ENCODE measurements at regions not wholly inside any gene's neighbourhood (a gene's known extent, or its start where the extent isn't known, plus 50 kb on each side); places are given as distances from the start of the nearest gene placed in this dataset.
"Not testable (repeated sequence)": the region's sequence is repeated elsewhere in the genome, so short reads cannot be mapped to it uniquely, and the experiment has no call there.

DNA sequence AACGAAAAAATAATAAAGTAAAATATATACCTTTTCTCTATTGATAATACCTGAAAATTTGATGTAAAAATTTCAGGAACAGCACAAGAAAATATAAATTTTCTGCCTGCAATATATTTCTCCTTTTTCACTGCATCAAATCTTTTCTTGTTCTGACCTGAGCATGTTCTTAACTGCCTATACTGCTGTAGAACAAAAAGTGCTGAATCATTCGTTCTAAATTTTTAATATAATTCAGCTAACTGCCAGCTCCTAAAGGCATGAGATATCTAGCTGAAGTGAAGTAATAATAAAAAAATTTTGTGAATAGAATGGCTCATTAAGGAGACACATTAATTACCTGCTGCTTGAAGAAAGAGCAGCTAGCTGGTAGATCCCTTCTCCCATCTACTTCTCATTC lies 188.6 kb upstream of the FKBP1C start:
- no peak overlapping the region for H3K27ac ChIP-seq (ENCODE audit: low read length)
- no peaks in the 10 kb centered on the region for H3K9me3 ChIP-seq (ENCODE audit: insufficient read depth, low read depth, low read length)
- H3K4me1 ChIP-seq (ENCODE audit: insufficient read depth, low read length): no peaks in the 10 kb centered on the region
- H3K27me3 ChIP-seq (ENCODE audit: insufficient read depth, low read length): no peaks in the 10 kb centered on the region
- no peaks in the 10 kb centered on the region for H3K36me3 ChIP-seq (ENCODE audit: insufficient read depth, low read depth, low read length)
- H3K4me3 ChIP-seq (ENCODE audit: low read length): no peak overlapping the region
- no peak overlapping the region for H3K9ac ChIP-seq (ENCODE audit: low read depth, low read length)

DNA sequence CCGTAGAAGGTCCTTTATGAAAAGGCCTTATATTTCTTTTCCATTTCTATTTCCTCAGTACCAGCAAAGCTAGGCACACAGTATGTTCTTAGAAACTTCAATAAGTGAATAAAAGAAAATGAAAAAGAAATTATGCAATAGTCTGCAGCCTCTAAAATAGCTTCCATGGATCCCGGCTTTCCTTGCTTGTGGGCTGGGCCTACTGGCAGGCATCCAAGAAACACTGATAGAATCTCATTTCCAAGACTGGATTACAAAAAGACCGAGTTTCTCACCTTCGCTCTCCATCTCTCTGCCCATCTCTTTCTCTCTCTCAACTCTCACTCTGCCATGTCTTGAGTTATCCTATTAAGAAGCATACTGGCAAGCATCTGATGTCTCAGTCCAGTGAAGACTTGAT lies 187.5 kb upstream of the FKBP1C start:
- Histone ChIP-seq H3K9me3 (ENCODE audit: insufficient read depth, low read depth, low read length) (no peaks in the 10 kb centered on the region), H3K4me1 (ENCODE audit: insufficient read depth, low read length) (no peaks in the 10 kb centered on the region), H3K27ac (ENCODE audit: low read length) (no peak overlapping the region), H3K27me3 (ENCODE audit: insufficient read depth, low read length) (no peaks in the 10 kb centered on the region), H3K36me3 (ENCODE audit: insufficient read depth, low read depth, low read length) (no peaks in the 10 kb centered on the region), H3K4me3 (ENCODE audit: low read length) (no peak overlapping the region), H3K9ac (ENCODE audit: low read depth, low read length) (no peak overlapping the region)

DNA sequence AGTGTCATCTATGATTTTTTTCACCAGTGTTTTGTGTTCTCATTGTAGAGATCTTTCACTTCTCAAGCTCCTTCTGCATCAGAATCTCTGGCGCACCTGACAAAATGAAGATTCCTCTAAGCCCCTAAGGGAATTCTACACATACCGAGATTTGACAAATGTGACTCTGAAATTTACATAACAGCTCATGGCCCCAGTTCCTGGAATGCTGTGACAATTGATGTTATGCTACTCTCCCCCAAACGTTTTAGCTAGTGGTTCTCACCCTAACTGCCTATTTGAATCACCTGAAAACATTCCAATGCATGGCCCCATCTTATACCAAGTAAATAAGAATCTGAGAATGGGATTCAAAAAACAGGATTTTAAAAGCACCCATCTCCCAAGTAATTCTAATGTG lies 162.1 kb upstream of the FKBP1C start:
- H3K27me3 ChIP-seq (ENCODE audit: insufficient read depth, low read length): no peaks in the 10 kb centered on the region
- no peak overlapping the region for H3K27ac ChIP-seq (ENCODE audit: low read length)
- no peaks in the 10 kb centered on the region for H3K4me1 ChIP-seq (ENCODE audit: insufficient read depth, low read length)
- H3K36me3 ChIP-seq (ENCODE audit: insufficient read depth, low read depth, low read length): no peaks in the 10 kb centered on the region
- no peaks in the 10 kb centered on the region for H3K9me3 ChIP-seq (ENCODE audit: insufficient read depth, low read depth, low read length)
- no peak overlapping the region for H3K4me3 ChIP-seq (ENCODE audit: low read length)
- no peak overlapping the region for H3K9ac ChIP-seq (ENCODE audit: low read depth, low read length)

DNA sequence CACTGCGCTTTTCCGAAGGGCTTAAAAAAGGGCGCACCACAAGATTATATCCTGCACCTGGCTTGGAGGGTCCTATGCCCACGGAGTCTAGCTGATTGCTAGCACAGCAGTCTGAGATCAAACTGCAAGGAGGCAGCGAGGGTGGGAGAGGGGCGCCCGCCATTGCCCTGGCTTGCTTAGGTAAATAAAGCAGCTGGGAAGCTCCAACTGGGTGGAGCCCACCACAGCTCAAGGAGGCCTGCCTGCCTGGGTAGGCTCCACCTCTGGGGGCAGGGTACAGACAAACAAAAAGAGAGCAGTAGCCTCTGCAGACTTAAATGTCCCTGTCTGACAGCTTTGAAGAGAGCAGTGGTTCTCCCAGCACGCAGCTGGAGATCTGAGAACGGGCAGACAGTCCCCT lies 158.1 kb upstream of the FKBP1C start:
- H3K9ac ChIP-seq (ENCODE audit: low read depth, low read length); H3K9me3 ChIP-seq (ENCODE audit: insufficient read depth, low read depth, low read length); H3K4me3 ChIP-seq (ENCODE audit: low read length); H3K4me1 ChIP-seq (ENCODE audit: insufficient read depth, low read length); H3K36me3 ChIP-seq (ENCODE audit: insufficient read depth, low read depth, low read length); H3K27me3 ChIP-seq (ENCODE audit: insufficient read depth, low read length); H3K27ac ChIP-seq (ENCODE audit: low read length): not testable (repeated sequence)

DNA sequence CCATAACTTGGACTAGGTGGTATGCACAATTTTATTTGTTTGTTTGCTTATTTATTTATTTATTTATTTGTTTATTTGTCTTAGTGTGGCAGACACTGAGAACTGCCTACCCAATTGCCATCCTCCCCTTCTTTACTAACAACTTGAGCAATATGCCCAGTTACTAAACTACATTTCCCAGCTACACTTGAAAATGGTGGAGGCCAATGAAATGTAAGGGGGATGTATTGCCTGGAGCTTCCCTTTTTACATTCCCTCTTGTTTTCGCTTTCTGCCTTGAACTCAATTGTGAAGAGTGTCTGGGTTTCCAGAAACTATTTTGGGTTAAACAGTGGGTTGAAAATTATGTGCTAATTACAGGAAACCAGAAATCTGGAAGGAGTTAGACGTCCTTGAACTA lies 152.7 kb upstream of the FKBP1C start:
- no peak overlapping the region for H3K4me3 ChIP-seq (ENCODE audit: low read length)
- no peak overlapping the region for H3K9ac ChIP-seq (ENCODE audit: low read depth, low read length)
- H3K36me3 ChIP-seq (ENCODE audit: insufficient read depth, low read depth, low read length): no peaks in the 10 kb centered on the region
- H3K27me3 ChIP-seq (ENCODE audit: insufficient read depth, low read length): no peaks in the 10 kb centered on the region
- H3K27ac ChIP-seq (ENCODE audit: low read length): no peak overlapping the region
- H3K9me3 ChIP-seq (ENCODE audit: insufficient read depth, low read depth, low read length): peaks cover 13% of the 10 kb centered on the region; the same call in 1 of the 2 replicates
- H3K4me1 ChIP-seq (ENCODE audit: insufficient read depth, low read length): no peaks in the 10 kb centered on the region

DNA sequence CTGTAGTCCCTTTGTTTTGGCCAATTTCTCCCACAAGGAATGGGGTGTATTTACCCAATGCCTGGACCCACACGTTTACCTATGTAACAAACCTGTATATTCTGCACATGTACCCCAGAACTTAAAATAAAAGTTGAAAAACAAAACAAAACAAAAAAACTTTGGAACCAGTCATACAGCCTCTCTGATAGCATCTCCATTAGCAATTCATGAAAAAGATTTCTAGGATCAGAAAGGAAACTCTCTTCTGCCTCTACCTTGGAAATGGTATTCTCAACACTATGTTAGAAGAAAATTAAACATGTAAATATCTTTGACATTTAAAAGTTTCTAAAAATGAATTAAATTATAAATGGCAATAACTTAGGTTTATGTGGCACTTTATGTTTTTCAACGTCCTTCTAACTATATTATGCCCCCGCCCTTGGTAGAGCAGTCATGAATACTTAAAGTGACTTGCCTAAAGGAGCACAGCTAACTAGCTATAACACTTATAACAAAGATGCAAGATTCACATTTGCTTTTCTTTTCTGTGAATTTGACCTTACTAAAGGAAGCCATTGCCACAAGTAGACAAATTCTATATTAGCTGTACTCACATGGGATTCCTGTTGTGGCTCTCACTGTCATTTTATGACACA lies 147.5 kb upstream of the FKBP1C start:
- H3K4me3 ChIP-seq (ENCODE audit: low read length): no peak overlapping the region
- H3K27me3 ChIP-seq (ENCODE audit: insufficient read depth, low read length): no peaks in the 10 kb centered on the region
- no peaks in the 10 kb centered on the region for H3K36me3 ChIP-seq (ENCODE audit: insufficient read depth, low read depth, low read length)
- H3K4me1 ChIP-seq (ENCODE audit: insufficient read depth, low read length): no peaks in the 10 kb centered on the region
- no peak overlapping the region for H3K27ac ChIP-seq (ENCODE audit: low read length)
- no peak overlapping the region for H3K9ac ChIP-seq (ENCODE audit: low read depth, low read length)
- H3K9me3 ChIP-seq (ENCODE audit: insufficient read depth, low read depth, low read length): peaks cover 13% of the 10 kb centered on the region; the same call in 1 of the 2 replicates

DNA sequence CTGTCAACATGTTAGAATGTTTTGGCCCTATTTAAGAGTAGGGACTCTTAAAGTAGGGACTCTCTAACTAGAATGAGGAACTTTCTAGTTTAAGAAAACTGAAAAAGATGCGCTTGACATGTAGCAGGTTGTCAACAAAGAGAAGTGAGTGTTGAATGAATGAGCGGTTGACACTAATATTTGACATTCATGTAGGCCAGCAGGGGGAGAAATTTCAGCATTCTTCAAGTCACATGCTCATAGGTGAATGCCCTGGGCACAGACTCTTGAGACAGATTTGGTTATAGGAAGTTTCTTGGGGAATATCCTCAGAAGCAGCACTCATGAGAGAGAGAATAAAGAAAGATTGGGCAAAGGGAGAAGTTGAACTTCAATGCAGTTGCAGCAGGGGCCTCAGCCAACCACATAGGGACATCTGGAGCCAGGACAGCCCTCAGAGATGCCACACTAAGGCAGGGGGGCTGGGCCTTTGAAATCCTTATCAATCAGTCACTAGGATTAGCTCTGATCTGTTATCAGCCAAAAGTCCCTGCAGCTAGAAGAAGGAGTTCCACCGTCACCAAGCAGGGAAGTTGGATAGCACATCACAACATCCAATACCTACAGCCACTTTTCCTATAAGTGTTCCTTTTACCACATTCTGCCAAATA lies 145.1 kb upstream of the FKBP1C start:
- Histone ChIP-seq H3K4me1 (ENCODE audit: insufficient read depth, low read length) (no peaks in the 10 kb centered on the region), H3K27ac (ENCODE audit: low read length) (no peak overlapping the region), H3K27me3 (ENCODE audit: insufficient read depth, low read length) (no peaks in the 10 kb centered on the region), H3K9me3 (ENCODE audit: insufficient read depth, low read depth, low read length) (peaks cover 13% of the 10 kb centered on the region; the same call in 1 of the 2 replicates), H3K36me3 (ENCODE audit: insufficient read depth, low read depth, low read length) (no peaks in the 10 kb centered on the region), H3K9ac (ENCODE audit: low read depth, low read length) (no peak overlapping the region), H3K4me3 (ENCODE audit: low read length) (no peak overlapping the region)

DNA sequence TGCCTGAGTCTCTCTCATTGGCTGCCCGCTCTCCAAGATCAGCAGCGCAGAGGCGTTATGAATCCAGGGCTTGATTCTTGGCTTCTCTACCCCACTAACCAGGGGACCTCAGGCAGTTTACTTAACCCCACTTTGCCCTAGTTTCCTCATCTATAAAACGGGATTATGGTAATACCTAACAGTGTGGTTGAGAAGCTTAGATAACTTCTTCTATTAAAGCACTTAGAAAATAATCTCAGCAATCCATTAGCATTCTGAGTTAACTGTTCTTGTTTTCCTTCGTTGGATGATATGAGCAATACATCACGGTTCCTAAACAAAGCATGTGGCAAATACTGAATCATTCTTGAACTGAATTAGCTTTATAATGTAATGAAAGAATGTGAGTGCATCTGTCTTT lies 116.3 kb upstream of the FKBP1C start:
- H3K9ac ChIP-seq (ENCODE audit: low read depth, low read length): no peak overlapping the region
- H3K4me1 ChIP-seq (ENCODE audit: insufficient read depth, low read length): no peaks in the 10 kb centered on the region
- H3K27ac ChIP-seq (ENCODE audit: low read length): no peak overlapping the region
- H3K36me3 ChIP-seq (ENCODE audit: insufficient read depth, low read depth, low read length): no peaks in the 10 kb centered on the region
- no peaks in the 10 kb centered on the region for H3K27me3 ChIP-seq (ENCODE audit: insufficient read depth, low read length)
- H3K9me3 ChIP-seq (ENCODE audit: insufficient read depth, low read depth, low read length): no peaks in the 10 kb centered on the region
- H3K4me3 ChIP-seq (ENCODE audit: low read length): no peak overlapping the region

DNA sequence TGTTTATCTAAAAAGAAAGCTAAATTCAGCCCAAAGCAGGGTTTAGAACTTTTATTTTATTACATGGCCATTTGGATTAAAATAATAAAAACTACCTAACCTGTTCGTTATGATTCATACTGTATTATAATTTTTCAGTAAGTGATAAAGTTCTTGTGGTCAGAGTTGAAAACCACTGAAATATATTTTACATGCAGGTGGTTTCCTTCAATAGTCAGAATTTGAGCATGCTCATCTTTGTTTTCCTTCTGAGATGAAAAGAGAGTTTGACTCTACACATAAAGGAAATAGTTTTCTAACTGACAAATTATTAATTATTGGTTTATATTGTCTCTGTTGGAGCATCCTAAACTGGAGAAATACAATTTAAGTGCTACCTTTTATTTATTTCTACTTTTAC lies 114.0 kb upstream of the FKBP1C start:
- Histone ChIP-seq H3K4me1 (ENCODE audit: insufficient read depth, low read length) (no peaks in the 10 kb centered on the region), H3K9ac (ENCODE audit: low read depth, low read length) (no peak overlapping the region), H3K9me3 (ENCODE audit: insufficient read depth, low read depth, low read length) (no peaks in the 10 kb centered on the region), H3K27me3 (ENCODE audit: insufficient read depth, low read length) (no peaks in the 10 kb centered on the region), H3K36me3 (ENCODE audit: insufficient read depth, low read depth, low read length) (no peaks in the 10 kb centered on the region), H3K4me3 (ENCODE audit: low read length) (no peak overlapping the region), H3K27ac (ENCODE audit: low read length) (no peak overlapping the region)

DNA sequence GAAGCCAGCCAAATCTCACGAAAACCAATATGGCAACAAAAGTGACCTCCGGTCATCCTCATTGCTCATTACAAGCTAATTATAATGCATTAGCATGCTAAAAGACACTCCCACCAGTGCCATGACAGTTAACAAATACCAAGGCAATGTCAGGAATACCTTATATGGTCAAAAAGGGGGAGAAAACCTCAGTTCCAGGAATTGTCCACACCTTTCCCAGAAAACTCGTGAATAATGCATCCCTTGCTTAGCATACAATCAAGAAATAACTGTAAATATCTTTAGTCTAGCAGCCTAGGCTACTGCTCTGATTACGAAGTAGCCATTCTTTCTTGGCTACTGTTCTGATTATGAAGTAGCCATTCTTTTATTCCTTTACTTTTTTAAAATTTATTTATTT lies 112.5 kb upstream of the FKBP1C start:
- no peak overlapping the region for H3K27ac ChIP-seq (ENCODE audit: low read length)
- H3K27me3 ChIP-seq (ENCODE audit: insufficient read depth, low read length): no peaks in the 10 kb centered on the region
- H3K9ac ChIP-seq (ENCODE audit: low read depth, low read length): no peak overlapping the region
- no peaks in the 10 kb centered on the region for H3K9me3 ChIP-seq (ENCODE audit: insufficient read depth, low read depth, low read length)
- H3K4me1 ChIP-seq (ENCODE audit: insufficient read depth, low read length): no peaks in the 10 kb centered on the region
- H3K36me3 ChIP-seq (ENCODE audit: insufficient read depth, low read depth, low read length): no peaks in the 10 kb centered on the region
- H3K4me3 ChIP-seq (ENCODE audit: low read length): no peak overlapping the region

DNA sequence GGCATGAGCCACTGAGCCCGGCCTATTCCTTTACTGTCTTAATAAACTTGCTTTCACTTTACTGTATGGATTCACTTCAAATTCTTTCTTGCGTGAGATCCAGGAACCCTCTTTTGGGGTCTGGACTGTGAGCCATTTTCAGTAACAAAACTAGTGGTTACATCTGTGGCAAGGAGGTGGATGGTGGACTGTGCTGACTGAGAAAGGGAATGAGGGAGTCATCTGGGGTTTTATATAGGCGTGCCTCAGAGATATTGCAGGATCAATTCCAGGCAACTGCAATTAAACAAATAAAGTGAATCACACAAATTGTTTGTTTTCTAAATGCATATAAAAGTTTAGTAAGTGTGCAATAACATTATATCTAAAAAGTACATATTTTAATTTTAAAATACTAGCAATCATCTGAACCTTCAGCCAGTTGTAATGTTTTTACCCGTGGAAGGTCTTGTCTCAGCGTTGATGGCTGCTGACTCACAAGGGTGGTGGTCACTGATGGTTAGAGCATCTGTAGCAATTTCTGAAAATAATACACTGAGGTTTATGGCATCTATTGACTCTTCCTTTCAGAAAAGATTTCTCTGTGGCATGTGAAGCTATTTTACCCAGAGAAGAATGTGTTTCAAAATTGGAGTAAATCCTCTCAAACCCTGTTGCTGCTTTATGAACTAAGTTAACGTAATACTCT lies 111.4 kb upstream of the FKBP1C start:
- no peaks in the 10 kb centered on the region for H3K4me1 ChIP-seq (ENCODE audit: insufficient read depth, low read length)
- no peak overlapping the region for H3K27ac ChIP-seq (ENCODE audit: low read length)
- no peak overlapping the region for H3K9ac ChIP-seq (ENCODE audit: low read depth, low read length)
- no peaks in the 10 kb centered on the region for H3K36me3 ChIP-seq (ENCODE audit: insufficient read depth, low read depth, low read length)
- no peaks in the 10 kb centered on the region for H3K9me3 ChIP-seq (ENCODE audit: insufficient read depth, low read depth, low read length)
- no peak overlapping the region for H3K4me3 ChIP-seq (ENCODE audit: low read length)
- no peaks in the 10 kb centered on the region for H3K27me3 ChIP-seq (ENCODE audit: insufficient read depth, low read length)

DNA sequence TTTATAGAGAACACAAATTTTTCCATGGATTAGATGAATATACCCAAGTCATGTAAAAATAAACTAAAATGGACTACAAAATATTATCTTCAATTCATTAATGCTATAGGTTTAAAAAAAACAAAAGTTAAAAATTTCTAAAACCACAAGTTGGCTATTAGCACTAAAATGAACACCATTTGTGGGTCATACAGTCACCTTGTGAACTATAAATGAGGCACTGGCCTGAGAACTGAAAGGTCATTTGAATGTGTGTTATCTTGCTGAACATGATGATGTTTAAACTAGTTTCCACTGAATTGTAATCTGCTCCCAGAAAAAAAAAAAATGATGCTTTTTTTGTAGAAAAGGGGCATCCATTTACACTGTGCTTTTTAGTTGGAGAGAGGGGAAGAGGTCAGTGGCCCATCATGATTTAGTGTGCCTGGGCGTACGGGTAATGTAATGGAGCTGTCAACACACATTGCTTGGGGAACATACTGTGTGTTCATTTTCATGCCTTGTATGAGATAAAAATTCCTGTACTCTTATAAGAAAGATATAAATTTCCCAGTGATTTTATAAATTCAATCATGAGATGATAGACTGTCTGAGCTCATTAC lies 96.6 kb upstream of the FKBP1C start:
- H3K4me1 ChIP-seq (ENCODE audit: insufficient read depth, low read length): no peaks in the 10 kb centered on the region
- no peaks in the 10 kb centered on the region for H3K9me3 ChIP-seq (ENCODE audit: insufficient read depth, low read depth, low read length)
- no peak overlapping the region for H3K4me3 ChIP-seq (ENCODE audit: low read length)
- no peaks in the 10 kb centered on the region for H3K36me3 ChIP-seq (ENCODE audit: insufficient read depth, low read depth, low read length)
- H3K9ac ChIP-seq (ENCODE audit: low read depth, low read length): no peak overlapping the region
- no peak overlapping the region for H3K27ac ChIP-seq (ENCODE audit: low read length)
- H3K27me3 ChIP-seq (ENCODE audit: insufficient read depth, low read length): no peaks in the 10 kb centered on the region
